ENCODE measurements at regions not wholly inside any gene's neighbourhood (a gene's known extent, or its start where the extent isn't known, plus 50 kb on each side); places are given as distances from the start of the nearest gene placed in this dataset.

DNA sequence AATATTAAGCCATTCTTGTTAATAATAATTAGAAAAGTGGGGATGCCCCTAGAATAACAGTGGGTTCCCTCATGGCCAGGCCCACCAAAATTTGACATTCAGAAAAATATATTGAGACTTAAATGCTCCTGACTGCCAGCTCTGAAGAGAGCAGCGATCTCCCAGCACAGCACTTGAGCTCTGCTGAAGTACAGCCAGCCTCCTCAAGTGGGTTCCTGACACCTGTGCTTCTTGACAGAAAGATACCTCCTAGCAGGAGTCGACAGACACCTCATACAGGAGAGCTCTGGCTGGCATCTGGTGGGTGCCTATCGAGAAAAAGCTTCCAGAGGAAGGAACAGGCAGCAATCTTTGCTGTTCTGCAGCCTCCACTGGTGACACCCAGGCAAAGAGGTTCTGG, 261.5 kb downstream of the DTWD2 start:
- H3K4me3 ChIP-seq (ENCODE audit: low read depth, low read length): no peak overlapping the region
- TF ChIP-seq CTCF (IDR thresholded peaks at IDR 0.05; ENCODE audit: insufficient read depth, low read length, poor library complexity, severe bottlenecking): no peak
- no peak for DNase-seq (ENCODE audit: low read depth)
- H3K36me3 ChIP-seq (ENCODE audit: control insufficient read depth, insufficient read depth, low read length): no peaks in the 10 kb centered on the region
- no peaks in the 10 kb centered on the region for H3K27me3 ChIP-seq (ENCODE audit: control insufficient read depth, insufficient read depth, low read length)

- no peak overlapping the region for H3K4me3 ChIP-seq (ENCODE audit: low read depth, low read length)
- H3K27me3 ChIP-seq (ENCODE audit: control insufficient read depth, insufficient read depth, low read length): no peaks in the 10 kb centered on the region
- no peak for DNase-seq (ENCODE audit: low read depth)
- no peak for TF ChIP-seq CTCF (IDR thresholded peaks at IDR 0.05; ENCODE audit: insufficient read depth, low read length, poor library complexity, severe bottlenecking)
- H3K36me3 ChIP-seq (ENCODE audit: control insufficient read depth, insufficient read depth, low read length): no peaks in the 10 kb centered on the region
Measured at GRCh38 chr5:118723021-118723338, 265.4 kb downstream of the DTWD2 start.

DNA sequence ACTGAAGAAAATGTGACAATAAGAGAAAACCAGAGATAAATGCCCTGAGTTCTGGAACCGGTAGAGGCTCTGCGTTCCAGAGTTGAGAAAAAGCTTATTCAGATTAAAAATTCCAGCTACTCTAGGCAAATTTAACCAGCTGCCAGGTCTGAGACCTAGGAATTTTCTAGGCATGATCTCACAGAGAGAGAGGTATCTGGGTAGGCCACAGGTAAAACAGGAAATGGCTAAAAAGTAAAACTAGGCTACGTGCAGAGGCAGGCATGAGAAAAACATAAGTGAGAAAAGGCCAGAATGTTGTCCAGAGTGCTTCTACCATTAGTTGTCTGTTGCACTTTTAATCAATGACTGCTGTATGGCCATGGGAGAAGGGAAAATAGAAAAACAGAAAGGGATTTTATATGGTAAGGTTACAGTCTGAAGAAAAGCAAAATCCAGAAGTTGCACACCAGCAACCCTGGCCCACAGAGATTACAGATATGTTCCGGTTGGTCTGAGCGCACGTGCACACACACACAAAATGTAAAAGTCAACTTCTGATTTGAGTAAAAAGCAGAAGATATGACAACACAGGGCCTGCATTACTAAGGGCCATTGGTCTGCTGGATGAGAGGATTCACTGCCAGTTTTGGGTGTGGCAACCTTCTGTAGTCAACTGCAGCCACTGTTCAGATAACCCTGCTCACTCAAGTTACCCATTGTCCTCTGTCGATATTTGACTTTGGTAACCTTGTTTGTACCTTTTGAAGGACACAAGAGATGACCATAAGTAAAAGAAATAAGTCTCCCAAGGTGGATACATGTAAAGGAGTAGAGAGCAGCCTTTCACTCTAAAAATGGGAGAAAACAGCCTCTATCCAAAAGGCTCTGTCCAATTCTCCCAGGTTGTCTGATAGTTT, 266.0 kb downstream of the DTWD2 start:
- no peaks in the 10 kb centered on the region for H3K27me3 ChIP-seq (ENCODE audit: control insufficient read depth, insufficient read depth, low read length)

GRCh38 chr5:118711727-118712126, 276.6 kb downstream of the DTWD2 start:
- no peak for TF ChIP-seq CTCF (IDR thresholded peaks at IDR 0.05; ENCODE audit: insufficient read depth, low read length, poor library complexity, severe bottlenecking)
- Histone ChIP-seq H3K4me3 (ENCODE audit: low read depth, low read length) (no peak overlapping the region), H3K36me3 (ENCODE audit: control insufficient read depth, insufficient read depth, low read length) (no peaks in the 10 kb centered on the region), H3K27me3 (ENCODE audit: control insufficient read depth, insufficient read depth, low read length) (no peaks in the 10 kb centered on the region)
- DNase-seq (ENCODE audit: low read depth): no peak

More for the DNA sequence above, 266.0 kb downstream of the DTWD2 start:
- no peak for DNase-seq (ENCODE audit: low read depth)
- H3K4me3 ChIP-seq (ENCODE audit: low read depth, low read length): no peak overlapping the region
- no peaks in the 10 kb centered on the region for H3K36me3 ChIP-seq (ENCODE audit: control insufficient read depth, insufficient read depth, low read length)
- TF ChIP-seq CTCF (IDR thresholded peaks at IDR 0.05; ENCODE audit: insufficient read depth, low read length, poor library complexity, severe bottlenecking): no peak

DNA sequence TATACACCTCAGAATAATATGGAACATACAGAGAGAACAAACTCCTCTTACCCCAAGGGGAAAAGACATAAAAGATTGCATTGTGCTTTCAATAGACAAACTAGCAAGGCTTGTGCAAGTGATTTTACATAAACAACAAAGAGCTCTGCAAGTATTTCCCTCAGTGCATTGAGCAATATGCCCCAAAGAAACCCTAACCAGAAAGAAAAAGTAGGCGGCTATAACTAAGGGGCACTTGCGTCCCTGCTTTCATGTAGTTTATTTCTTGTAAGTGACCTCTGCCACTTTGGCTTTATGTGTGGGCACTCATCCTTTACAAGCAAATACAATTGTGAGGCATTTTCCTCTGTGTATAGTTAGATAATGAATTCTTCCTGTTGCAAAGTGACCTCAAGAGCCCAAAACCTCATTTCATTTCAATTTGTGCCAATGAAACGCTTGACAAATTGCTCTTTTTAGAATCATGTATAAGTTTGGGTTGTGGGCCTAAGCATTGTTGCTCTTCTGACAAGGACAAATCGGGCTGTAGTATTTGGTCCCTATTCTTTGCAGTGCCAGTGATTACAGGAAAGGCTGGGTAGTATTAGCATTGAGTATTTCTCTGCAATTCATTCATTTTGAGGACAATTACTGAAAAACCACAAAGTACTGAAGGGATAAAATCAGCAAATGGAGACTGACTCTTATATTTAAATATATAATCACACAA, 282.2 kb downstream of the DTWD2 start:
- Histone ChIP-seq H3K4me3 (ENCODE audit: low read depth, low read length) (no peak overlapping the region), H3K36me3 (ENCODE audit: control insufficient read depth, insufficient read depth, low read length) (no peaks in the 10 kb centered on the region), H3K27me3 (ENCODE audit: control insufficient read depth, insufficient read depth, low read length) (no peaks in the 10 kb centered on the region)
- TF ChIP-seq CTCF (IDR thresholded peaks at IDR 0.05; ENCODE audit: insufficient read depth, low read length, poor library complexity, severe bottlenecking): no peak
- no peak for DNase-seq (ENCODE audit: low read depth)

Measured in kidney epithelial cell (primary cell).